ENCODE measurements at regions not wholly inside any gene's neighbourhood (a gene's known extent, or its start where the extent isn't known, plus 50 kb on each side); places are given as distances from the start of the nearest gene placed in this dataset.
"Not testable (repeated sequence)": the region's sequence is repeated elsewhere in the genome, so short reads cannot be mapped to it uniquely, and the experiment has no call there.

GRCh38 chr18:9050628-9051284 is 51.7 kb upstream of the NDUFV2 start:
- not testable (repeated sequence) for DNase-seq (ENCODE audit: low read depth in 2 of 2)

Measured in dermis microvascular lymphatic vessel endothelial cell (primary cell).